OCI-LY7 (cell line): ENCODE measurements at regions not wholly inside any gene's neighbourhood (a gene's known extent, or its start where the extent isn't known, plus 50 kb on each side); places are given as distances from the start of the nearest gene placed in this dataset.

Experiments used
- BruUV-seq: library from RNA; stranded (reverse); fragments of 400-500 nt; replicated peaks from 2 replicates; lab custom pipeline; 2021; lab: Mats Ljungman, UMichigan
- CTCF ChIA-PET: fragments of 300-600 bp; sonication (Branson Sonifier 250); formaldehyde crosslinking; loops from one replicate; lab custom pipeline; 2022; ENCODE audit warnings: antibody characterized with exemption; ENCODE audit not compliant: unreplicated experiment; lab: Charles Lee
- POLR2A ChIA-PET: fragments of 300-600 bp; sonication (Branson Sonifier 250); formaldehyde crosslinking; loops from one replicate; lab custom pipeline; 2022; ENCODE audit warnings: antibody characterized with exemption; lab: Charles Lee
- DNase-seq: peaks from one replicate; pipeline ENCODE4 v3.0.0-alpha.2; 2015; ENCODE audit warnings: low spot score
- H2AFZ ChIP-seq: fragments of 200-600 bp; sonication (generic), shearing (Covaris generic); 2 replicates; pipeline ENCODE4 v1.6.1; 2014; ENCODE audit warnings: mild to moderate bottlenecking, antibody characterized with exemption, low read length, moderate library complexity
- H3K27ac ChIP-seq: fragments of 200-600 bp; sonication (generic); 2 replicates; pipeline ENCODE4 v1.5.1; 2014; ENCODE audit warnings: mixed run types, low read depth, mild to moderate bottlenecking, moderate library complexity, low read length, inconsistent platforms; ENCODE audit not compliant: poor library complexity, severe bottlenecking
- H3K36me3 ChIP-seq: fragments of 200-600 bp; sonication (generic); 2 replicates; pipeline ENCODE4 v1.6.1; 2014; ENCODE audit warnings: mild to moderate bottlenecking, antibody characterized with exemption, low read length, moderate library complexity, mixed read lengths; ENCODE audit not compliant: insufficient read depth
- H3K4me1 ChIP-seq: fragments of 200-600 bp; sonication (generic); 2 replicates; pipeline ENCODE4 v1.5.1; 2014; ENCODE audit warnings: mild to moderate bottlenecking, low read length; ENCODE audit not compliant: insufficient read depth, poor library complexity, severe bottlenecking
- H3K4me2 ChIP-seq: fragments of 200-600 bp; sonication (generic); 2 replicates; pipeline ENCODE4 v1.6.1; 2014; ENCODE audit warnings: mild to moderate bottlenecking, low read length
- H3K4me3 ChIP-seq: fragments of 200-600 bp; sonication (generic); 2 replicates; pipeline ENCODE4 v1.5.1; 2014; ENCODE audit warnings: mild to moderate bottlenecking, low read depth, low read length; ENCODE audit not compliant: poor library complexity, severe bottlenecking
- H3K79me2 ChIP-seq: fragments of 200-600 bp; sonication (generic); 2 replicates; pipeline ENCODE4 v1.6.1; 2016; ENCODE audit warnings: low read depth, mild to moderate bottlenecking, low read length, moderate library complexity, mixed read lengths; ENCODE audit not compliant: insufficient read depth
- H3K9me2 ChIP-seq: fragments of 200-600 bp; sonication (generic); 2 replicates; pipeline ENCODE4 v1.6.1; 2016; ENCODE audit warnings: mild to moderate bottlenecking, low read length, mixed read lengths; ENCODE audit not compliant: insufficient read depth
- H3K9me3 ChIP-seq: fragments of 200-600 bp; sonication (generic); 2 replicates; pipeline ENCODE4 v1.6.1; 2014; ENCODE audit warnings: mild to moderate bottlenecking, mixed run types, low read length, mixed read lengths
- H4K20me1 ChIP-seq: fragments of 200-600 bp; sonication (generic); 2 replicates; pipeline ENCODE4 v1.6.1; 2014; ENCODE audit warnings: mild to moderate bottlenecking, antibody characterized with exemption, low read length, moderate library complexity, mixed read lengths; ENCODE audit not compliant: insufficient read depth
- CTCF ChIP-seq: fragments of 200-600 bp; sonication (generic); conservative IDR thresholded peaks from 2 replicates; pipeline ENCODE4 v1.5.1; 2014; ENCODE audit warnings: mild to moderate bottlenecking, antibody characterized with exemption, low read length, moderate library complexity, mixed read lengths
- EZH2phosphoT487 ChIP-seq: fragments of 200-600 bp; sonication (generic); IDR thresholded peaks from 2 replicates; pipeline ENCODE4 v1.6.1; 2018; ENCODE audit warnings: low read depth, borderline replicate concordance, mild to moderate bottlenecking, mixed run types, antibody characterized with exemption, low read length, moderate library complexity, mixed read lengths
- intact Hi-C: fragments of 100-400 bp; cut with micrococcal nuclease; formaldehyde crosslinking; loops from one replicate; pipeline ENCODE4 v1.10.0; 2022; ENCODE audit not compliant: unreplicated experiment

- H3K4me3 ChIP-seq = no peak overlapping the region
- no peak for TF ChIP-seq CTCF
- TF ChIP-seq EZH2phosphoT487 = no peak
These were observed 739.7 kb downstream of the BRD1 start for GRCh38 chr22:49087716-49088601.

DNA sequence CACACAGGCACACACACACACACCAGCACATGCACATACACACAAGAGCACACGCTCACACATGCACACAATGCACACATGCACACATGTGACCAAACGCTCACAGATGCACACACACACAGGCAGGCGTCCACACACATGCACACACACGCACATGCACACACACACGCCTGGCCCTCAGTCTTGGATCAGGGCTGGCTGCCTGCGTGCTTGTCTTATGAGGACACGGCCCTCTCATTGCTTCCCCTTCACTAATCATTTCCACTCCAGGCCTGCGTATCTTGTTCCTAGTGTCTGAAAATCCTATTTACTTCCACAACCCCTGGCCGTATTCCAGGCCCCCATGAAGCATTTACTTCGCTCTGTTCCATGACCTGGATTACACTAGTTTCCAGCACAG lies 740.5 kb downstream of the BRD1 start:
- Histone ChIP-seq H3K9me3 (no peaks in the 10 kb centered on the region), H3K4me1 (no peaks in the 10 kb centered on the region), H3K27ac (no peak overlapping the region), H3K36me3 (no peaks in the 10 kb centered on the region), H3K9me2 (no peaks in the 10 kb centered on the region), H3K4me3 (no peak overlapping the region), H3K79me2 (no peaks in the 10 kb centered on the region), H3K4me2 (no peak overlapping the region), H2AFZ (no peak overlapping the region), H4K20me1 (no peaks in the 10 kb centered on the region)
- intact Hi-C loops = no loop called here
- no TSS peak for BruUV-seq
- ChIA-PET POLR2A (no interaction called here), CTCF (no interaction called here)
- TF ChIP-seq EZH2phosphoT487 (no peak), CTCF (no peak)
- no peak for DNase-seq

More at GRCh38 chr22:49087716-49088601, 739.7 kb downstream of the BRD1 start:
- no peaks in the 10 kb centered on the region for H3K79me2 ChIP-seq
- CTCF ChIA-PET = no interaction called here
- H3K4me1 ChIP-seq = no peaks in the 10 kb centered on the region
- no peak overlapping the region for H3K4me2 ChIP-seq
- POLR2A ChIA-PET = no interaction called here
- no peaks in the 10 kb centered on the region for H3K9me2 ChIP-seq
- intact Hi-C loops = no loop called here
- no peak overlapping the region for H3K27ac ChIP-seq
- H3K36me3 ChIP-seq = no peaks in the 10 kb centered on the region
- no TSS peak for BruUV-seq
- no peak overlapping the region for H2AFZ ChIP-seq
- no peak for DNase-seq
- H3K9me3 ChIP-seq = no peaks in the 10 kb centered on the region
- H4K20me1 ChIP-seq = no peaks in the 10 kb centered on the region

DNA sequence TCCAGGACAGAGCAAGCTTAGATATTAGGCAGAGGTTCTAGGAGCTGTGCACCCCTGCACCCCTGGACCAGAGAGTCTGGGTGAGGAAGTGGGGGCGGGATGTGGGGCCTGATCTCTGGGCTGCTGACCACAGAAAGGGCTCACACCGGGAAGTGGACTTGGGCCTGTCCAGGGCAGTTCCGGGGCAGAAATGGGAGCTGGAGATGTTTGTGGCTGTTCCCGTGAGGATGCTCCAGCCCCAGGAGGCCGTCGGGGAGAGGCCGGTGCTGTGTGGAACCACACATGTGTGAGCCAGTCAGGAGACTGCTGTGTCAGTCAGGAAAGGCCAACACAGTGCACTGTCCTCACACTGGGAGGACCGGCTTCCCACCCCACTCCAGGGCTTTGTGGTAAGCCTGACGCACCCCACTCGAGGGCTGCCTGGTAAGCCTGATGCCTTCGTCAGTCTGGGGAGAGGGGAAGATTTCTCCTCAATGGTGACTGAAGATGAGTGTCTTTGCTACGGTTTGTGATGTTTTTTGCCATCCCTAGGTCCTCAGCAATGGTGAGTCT lies 741.0 kb downstream of the BRD1 start:
- POLR2A ChIA-PET = no interaction called here
- Histone ChIP-seq H3K4me2 (no peak overlapping the region), H3K79me2 (no peaks in the 10 kb centered on the region), H3K4me1 (no peaks in the 10 kb centered on the region), H2AFZ (no peak overlapping the region), H3K4me3 (no peak overlapping the region), H3K27ac (no peak overlapping the region), H3K9me2 (no peaks in the 10 kb centered on the region), H4K20me1 (no peaks in the 10 kb centered on the region), H3K36me3 (no peaks in the 10 kb centered on the region), H3K9me3 (no peaks in the 10 kb centered on the region)
- DNase-seq = no peak
- no TSS peak for BruUV-seq
- intact Hi-C loops = no loop called here
- CTCF ChIA-PET = no interaction called here
- no peak for TF ChIP-seq CTCF
- no peak for TF ChIP-seq EZH2phosphoT487
